H9 (cell line): ENCODE measurements at regions not wholly inside any gene's neighbourhood (a gene's known extent, or its start where the extent isn't known, plus 50 kb on each side); places are given as distances from the start of the nearest gene placed in this dataset.

Source experiments
- DNase-seq: peaks from one replicate; pipeline ENCODE4 v3.0.0-alpha.2; 2017
- H2AFZ ChIP-seq: one replicate; pipeline ENCODE4 v1.6.1; 2013; ENCODE audit warnings: mild to moderate bottlenecking, low read length, control low read depth, moderate library complexity
- H2AK5ac ChIP-seq: 2 replicates; pipeline ENCODE4 v1.6.1; 2013; ENCODE audit warnings: low read length, control low read depth, mixed read lengths; ENCODE audit not compliant: insufficient read length
- H2BK120ac ChIP-seq: one replicate; pipeline ENCODE4 v1.6.1; 2013; ENCODE audit warnings: low read depth, mild to moderate bottlenecking, low read length, control low read depth, inconsistent platforms; ENCODE audit not compliant: poor library complexity, severe bottlenecking
- H2BK12ac ChIP-seq: 2 replicates; pipeline ENCODE4 v1.6.1; 2013; ENCODE audit warnings: low read length, control low read depth, mixed read lengths, low read depth; ENCODE audit not compliant: insufficient read length
- H2BK15ac ChIP-seq: 2 replicates; pipeline ENCODE4 v1.6.1; 2013; ENCODE audit warnings: low read depth, low read length, control low read depth
- H2BK20ac ChIP-seq: one replicate; pipeline ENCODE4 v1.6.1; 2013; ENCODE audit warnings: low read depth, mild to moderate bottlenecking, low read length, control low read depth, inconsistent platforms; ENCODE audit not compliant: poor library complexity, severe bottlenecking
- H2BK5ac ChIP-seq: 2 replicates; pipeline ENCODE4 v1.6.1; 2013; ENCODE audit warnings: low read length, control low read depth, mixed read lengths; ENCODE audit not compliant: insufficient read length
- H3K14ac ChIP-seq: 2 replicates; pipeline ENCODE4 v1.6.1; 2013; ENCODE audit warnings: low read length, control low read depth; ENCODE audit not compliant: insufficient read depth
- H3K18ac ChIP-seq: 2 replicates; pipeline ENCODE4 v1.6.1; 2013; ENCODE audit warnings: low read depth, mild to moderate bottlenecking, mixed read lengths, low read length, control low read depth; ENCODE audit not compliant: insufficient read length
- H3K23ac ChIP-seq: 2 replicates; pipeline ENCODE4 v1.6.1; 2013; ENCODE audit warnings: low read length, control low read depth, mixed read lengths, low read depth; ENCODE audit not compliant: insufficient read length
- H3K23me2 ChIP-seq: 2 replicates; pipeline ENCODE4 v1.6.1; 2013; ENCODE audit warnings: low read depth, mild to moderate bottlenecking, mixed read lengths, low read length, control low read depth; ENCODE audit not compliant: insufficient read length, poor library complexity, severe bottlenecking
- H3K27ac ChIP-seq: 2 replicates; pipeline ENCODE4 v1.5.1; 2013; ENCODE audit warnings: low read length, control low read depth, mixed read lengths, low read depth; ENCODE audit not compliant: insufficient read length
- H3K27me3 ChIP-seq: 2 replicates; pipeline ENCODE4 v1.6.1; 2013; ENCODE audit warnings: low read length, control low read depth, inconsistent platforms; ENCODE audit not compliant: insufficient read depth
- H3K4ac ChIP-seq: 2 replicates; pipeline ENCODE4 v1.6.1; 2013; ENCODE audit warnings: low read depth, mild to moderate bottlenecking, control low read depth, inconsistent platforms, low read length, moderate library complexity
- H3K4me1 ChIP-seq: 2 replicates; pipeline ENCODE4 v1.6.1; 2013; ENCODE audit warnings: low read length, control low read depth, inconsistent platforms; ENCODE audit not compliant: insufficient read depth
- H3K4me2 ChIP-seq: 2 replicates; pipeline ENCODE4 v1.6.1; 2013; ENCODE audit warnings: low read length, control low read depth, mixed read lengths; ENCODE audit not compliant: insufficient read length, insufficient read depth
- H3K56ac ChIP-seq: 2 replicates; pipeline ENCODE4 v1.6.1; 2013; ENCODE audit warnings: low read depth, mild to moderate bottlenecking, mixed read lengths, low read length, control low read depth; ENCODE audit not compliant: insufficient read length
- H3K79me1 ChIP-seq: 2 replicates; pipeline ENCODE4 v1.6.1; 2013; ENCODE audit warnings: low read depth, mild to moderate bottlenecking, moderate library complexity, low read length, control low read depth, inconsistent platforms; ENCODE audit not compliant: insufficient read depth, poor library complexity, severe bottlenecking
- H3K79me2 ChIP-seq: 2 replicates; pipeline ENCODE4 v1.6.1; 2013; ENCODE audit warnings: low read length, control low read depth, inconsistent platforms; ENCODE audit not compliant: insufficient read depth
- H3K9ac ChIP-seq: 2 replicates; pipeline ENCODE4 v1.6.1; 2013; ENCODE audit warnings: low read length, control low read depth, mixed read lengths; ENCODE audit not compliant: insufficient read length; ENCODE audit errors: extremely low read depth
- H3K9me3 ChIP-seq: one replicate; pipeline ENCODE4 v1.6.1; 2013; ENCODE audit warnings: low read depth, low read length, inconsistent platforms; ENCODE audit not compliant: control insufficient read depth
- H3T11ph ChIP-seq: one replicate; pipeline ENCODE4 v1.6.1; 2013; ENCODE audit warnings: mild to moderate bottlenecking, low read length, control low read depth, inconsistent platforms
- H4K20me1 ChIP-seq: one replicate; pipeline ENCODE4 v1.6.1; 2013; ENCODE audit not compliant: control insufficient read depth, insufficient read length, insufficient read depth
- H4K5ac ChIP-seq: 2 replicates; pipeline ENCODE4 v1.6.1; 2013; ENCODE audit warnings: low read depth, mild to moderate bottlenecking, mixed read lengths, low read length, control low read depth; ENCODE audit not compliant: insufficient read length
- H4K8ac ChIP-seq: replicated peaks from 2 replicates; pipeline ENCODE4 v1.6.1; 2013; ENCODE audit warnings: low read length, control low read depth, mixed read lengths, low read depth; ENCODE audit not compliant: insufficient read length
- H4K91ac ChIP-seq: 2 replicates; pipeline ENCODE4 v1.6.1; 2013; ENCODE audit warnings: low read depth, mild to moderate bottlenecking, moderate library complexity, mixed read lengths, low read length, control low read depth; ENCODE audit not compliant: insufficient read length
- H3K27ac Mint-ChIP-seq, 3 experiments: 2 replicates in 2 of 3; 3 replicates in 1 of 3; pipeline ENCODE4 v1.8.0; 2020 to 2021; ENCODE audit warnings: mixed read lengths in 3 of 3, mild to moderate bottlenecking in 1 of 3, moderate library complexity in 1 of 3
- H3K27me3 Mint-ChIP-seq: 2 replicates; pipeline ENCODE4 v1.8.0; 2021; ENCODE audit warnings: low read depth, mild to moderate bottlenecking, moderate library complexity, mixed read lengths
- H3K36me3 Mint-ChIP-seq, 3 experiments: 2 replicates in 2 of 3; 3 replicates in 1 of 3; pipeline ENCODE4 v1.8.0; 2020 to 2021; ENCODE audit warnings: low read depth in 3 of 3, mixed read lengths in 3 of 3; ENCODE audit not compliant: insufficient read depth in 1 of 3
- H3K4me1 Mint-ChIP-seq, 2 experiments: 2 replicates each; pipeline ENCODE4 v1.8.0; 2020; ENCODE audit warnings: mixed read lengths in 2 of 2
- H3K4me3 Mint-ChIP-seq, 2 experiments: 2 replicates in 1 of 2; 3 replicates in 1 of 2; pipeline ENCODE4 v1.8.0; 2020 to 2021; ENCODE audit warnings: mild to moderate bottlenecking in 2 of 2, mixed read lengths in 2 of 2, moderate library complexity in 1 of 2
- H3K9me3 Mint-ChIP-seq, 2 experiments: 2 replicates in 1 of 2; 3 replicates in 1 of 2; pipeline ENCODE4 v1.8.0; 2020; ENCODE audit warnings: mild to moderate bottlenecking in 2 of 2, mixed read lengths in 2 of 2, moderate library complexity in 1 of 2
- WGBS: extraction: QIAGEN DNeasy Blood & Tissue Kit; methylation state at CpG from one replicate; pipeline ENCODE4 v1.1.7; 2013; ENCODE audit warnings: missing lambda C conversion rate, low lambda C conversion rate, mixed read lengths; ENCODE audit not compliant: insufficient read length; ENCODE audit errors: extremely low coverage; 5-methylcytosine and 5-hydroxymethylcytosine counted together
- TF ChIP-seq, protein P1 (sequence below): fragments of 200-600 bp; sonication (generic); conservative IDR thresholded peaks from 3 replicates; pipeline ENCODE4 v1.8.0; 2021; ENCODE audit warnings: antibody characterized with exemption, mild to moderate bottlenecking

DNA sequence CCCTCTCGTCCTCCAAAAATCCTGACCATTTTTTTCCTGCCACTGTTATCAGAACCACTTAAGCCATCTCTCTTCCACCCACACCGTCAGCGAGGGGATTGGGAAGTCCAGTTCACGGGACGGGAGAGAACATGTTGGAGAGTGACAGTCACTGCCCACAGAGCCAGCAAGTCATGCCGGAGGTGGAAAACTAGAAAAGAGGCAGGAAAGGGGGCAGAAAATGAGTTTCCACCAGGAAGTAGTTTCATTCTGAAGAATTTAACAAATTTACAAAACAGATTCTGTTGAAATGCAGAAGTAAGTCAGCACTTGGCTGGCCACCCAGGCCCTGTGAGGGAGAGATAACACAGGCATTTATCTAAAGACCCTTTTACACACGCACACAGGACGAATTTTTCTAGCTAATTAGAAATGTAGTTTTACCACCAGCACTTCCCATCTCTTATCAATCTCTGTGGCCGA, 431.3 kb downstream of the TSN start:
- no peak overlapping the region for H3K4me3 Mint-ChIP-seq
- no peak overlapping the region for H3T11ph ChIP-seq

More for the DNA sequence above, 431.3 kb downstream of the TSN start:
- Histone ChIP-seq H4K20me1 (no peaks in the 10 kb centered on the region), H3K14ac (no peak overlapping the region), H2BK20ac (no peak overlapping the region), H2BK15ac (no peak overlapping the region), H3K56ac (no peak overlapping the region), H3K27me3 (no peaks in the 10 kb centered on the region), H3K79me1 (no peaks in the 10 kb centered on the region), H3K9ac (no peak overlapping the region), H3K27ac (no peak overlapping the region), H4K8ac (no peak overlapping the region), H2AFZ (no peak overlapping the region), H3K23ac (no peak overlapping the region), H2BK12ac (no peak overlapping the region), H4K91ac (no peak overlapping the region), H3K18ac (no peak overlapping the region), H3K4me2 (no peak overlapping the region), H4K5ac (no peak overlapping the region), H2BK5ac (no peak overlapping the region), H3K23me2 (no peaks in the 10 kb centered on the region), H3K4me1 (no peaks in the 10 kb centered on the region), H2BK120ac (no peak overlapping the region), H3K79me2 (no peaks in the 10 kb centered on the region), H3K9me3 (no peaks in the 10 kb centered on the region), H3K4ac (no peak overlapping the region), H2AK5ac (no peak overlapping the region)
- H3K27ac Mint-ChIP-seq = peak overlapping the region in 1 of 3 experiments; percentile 0; a peak in 1 of 7 replicates
- H3K36me3 Mint-ChIP-seq = no peaks in the 10 kb centered on the region
- H3K4me1 Mint-ChIP-seq = peaks cover 0 to 2% of the 10 kb centered on the region in 2 experiments; a peak in 1 of 4 replicates
- no peak for DNase-seq
- peaks cover 2% of the 10 kb centered on the region; the same call in 1 of the 2 replicates for H3K27me3 Mint-ChIP-seq
- TF ChIP-seq, protein P1, sequence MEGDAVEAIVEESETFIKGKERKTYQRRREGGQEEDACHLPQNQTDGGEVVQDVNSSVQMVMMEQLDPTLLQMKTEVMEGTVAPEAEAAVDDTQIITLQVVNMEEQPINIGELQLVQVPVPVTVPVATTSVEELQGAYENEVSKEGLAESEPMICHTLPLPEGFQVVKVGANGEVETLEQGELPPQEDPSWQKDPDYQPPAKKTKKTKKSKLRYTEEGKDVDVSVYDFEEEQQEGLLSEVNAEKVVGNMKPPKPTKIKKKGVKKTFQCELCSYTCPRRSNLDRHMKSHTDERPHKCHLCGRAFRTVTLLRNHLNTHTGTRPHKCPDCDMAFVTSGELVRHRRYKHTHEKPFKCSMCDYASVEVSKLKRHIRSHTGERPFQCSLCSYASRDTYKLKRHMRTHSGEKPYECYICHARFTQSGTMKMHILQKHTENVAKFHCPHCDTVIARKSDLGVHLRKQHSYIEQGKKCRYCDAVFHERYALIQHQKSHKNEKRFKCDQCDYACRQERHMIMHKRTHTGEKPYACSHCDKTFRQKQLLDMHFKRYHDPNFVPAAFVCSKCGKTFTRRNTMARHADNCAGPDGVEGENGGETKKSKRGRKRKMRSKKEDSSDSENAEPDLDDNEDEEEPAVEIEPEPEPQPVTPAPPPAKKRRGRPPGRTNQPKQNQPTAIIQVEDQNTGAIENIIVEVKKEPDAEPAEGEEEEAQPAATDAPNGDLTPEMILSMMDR = no peak
- no CpG with 5 or more reads among the region's 9 CpGs for WGBS
- H3K9me3 Mint-ChIP-seq = no peaks in the 10 kb centered on the region
